B cell (primary cell): ENCODE measurements at regions not wholly inside any gene's neighbourhood (a gene's known extent, or its start where the extent isn't known, plus 50 kb on each side); places are given as distances from the start of the nearest gene placed in this dataset.

ENCODE experiments used
- ATAC-seq: fragments of 200-7000 bp; cut with Tn5 transposase; one replicate; pipeline ENCODE4 v1.10.0; 2021; ENCODE audit warnings: low read depth, mild to moderate bottlenecking, moderate number of reproducible peaks, moderate library complexity
- CTCF ChIA-PET: fragments of 350-600 bp; sonication (Branson Sonifier 250); formaldehyde crosslinking; loops from one replicate; lab custom pipeline; 2021; ENCODE audit warnings: antibody characterized with exemption, inconsistent platforms; lab: Charles Lee
- POLR2A ChIA-PET: fragments of 350-600 bp; sonication (Branson Sonifier 250); formaldehyde crosslinking; loops from one replicate; lab custom pipeline; 2021; ENCODE audit warnings: antibody characterized with exemption; lab: Charles Lee
- DNase-seq: peaks from one replicate; pipeline ENCODE4 v3.0.0; 2013
- H2AFZ ChIP-seq: 2 replicates; pipeline ENCODE4 v1.6.1; 2012; ENCODE audit warnings: mild to moderate bottlenecking, low read depth, low read length; ENCODE audit not compliant: insufficient read depth, poor library complexity, severe bottlenecking
- H3K27ac ChIP-seq, 2 donors: 1 replicate in 1 of 2; 2 replicates in 1 of 2; pipeline ENCODE4 v1.5.1; 2012 to 2013; ENCODE audit warnings: low read length in 2 of 2, mild to moderate bottlenecking in 2 of 2, moderate library complexity in 1 of 2
- H3K27me3 ChIP-seq, 4 experiments: fragments of 200-600 bp in 1 of 4; sonication (generic) in 1 of 4; replicated peaks in 1 of 4; 1 replicate in 2 of 4; 2 replicates in 2 of 4; pipeline versions ENCODE4 v1.6.1 to v1.7.0; 2013 to 2016; ENCODE audit warnings: low read length in 3 of 4, mild to moderate bottlenecking in 2 of 4, mixed read lengths in 1 of 4, moderate library complexity in 1 of 4; ENCODE audit not compliant: insufficient read depth in 4 of 4, control insufficient read depth in 3 of 4; ENCODE audit errors: control extremely low read depth in 1 of 4
- H3K36me3 ChIP-seq, 2 experiments: replicated peaks in 1 of 2; 1 replicate in 1 of 2; 2 replicates in 1 of 2; pipeline versions ENCODE4 v1.6.1 to v1.7.1; 2013; ENCODE audit warnings: low read length in 1 of 2; ENCODE audit not compliant: insufficient read depth in 2 of 2, control insufficient read depth in 1 of 2; ENCODE audit errors: control extremely low read depth in 1 of 2, extremely low read depth in 1 of 2
- H3K4me1 ChIP-seq, 2 donors: fragments of 200-600 bp in 1 of 2; sonication (generic) in 1 of 2; 1 replicate in 1 of 2; 2 replicates in 1 of 2; pipeline versions ENCODE4 v1.5.1 to v1.6.1; 2013 to 2017; ENCODE audit warnings: low read length in 2 of 2; ENCODE audit not compliant: control insufficient read depth in 2 of 2, insufficient read depth in 2 of 2
- H3K4me2 ChIP-seq: replicated peaks from 2 replicates; pipeline ENCODE3; 2012; ENCODE audit warnings: mild to moderate bottlenecking, low read depth, low read length; ENCODE audit not compliant: poor library complexity, severe bottlenecking
- H3K4me3 ChIP-seq, 5 experiments: fragments of 200-600 bp in 1 of 5; sonication (generic) in 1 of 5; 1 replicate in 3 of 5; 2 replicates in 2 of 5; pipeline versions ENCODE4 v1.5.1 to v1.7.0; 2011 to 2016; ENCODE audit warnings: low read length in 4 of 5, mild to moderate bottlenecking in 4 of 5, low read depth in 2 of 5, control low read depth in 1 of 5, moderate library complexity in 1 of 5; ENCODE audit not compliant: insufficient read depth in 1 of 5; ENCODE audit errors: control extremely low read depth in 1 of 5, extremely low read depth in 1 of 5
- H3K79me2 ChIP-seq: fragments of 200-600 bp; sonication (generic); one replicate; pipeline ENCODE4 v1.6.0; 2016; ENCODE audit warnings: low read length; ENCODE audit not compliant: control insufficient read depth, insufficient read depth
- H3K9ac ChIP-seq: fragments of 200-600 bp; sonication (generic); 2 replicates; pipeline ENCODE4 v1.6.1; 2017; ENCODE audit warnings: mild to moderate bottlenecking, low read length, moderate library complexity
- H3K9me3 ChIP-seq, 3 donors: one replicate each; pipeline versions ENCODE4 v1.6.1 to v1.7.1; 2013; ENCODE audit warnings: low read length in 2 of 3; ENCODE audit not compliant: control insufficient read depth in 2 of 3, insufficient read depth in 1 of 3; ENCODE audit errors: control extremely low read depth in 1 of 3
- H4K20me1 ChIP-seq: 2 replicates; pipeline ENCODE4 v1.6.0; 2012; ENCODE audit warnings: mild to moderate bottlenecking, low read length; ENCODE audit not compliant: insufficient read depth, control insufficient read depth, poor library complexity, severe bottlenecking
- H3K27ac Mint-ChIP-seq: one replicate; pipeline ENCODE4 v1.8.0; 2021; ENCODE audit warnings: mixed read lengths
- H3K27me3 Mint-ChIP-seq: one replicate; pipeline ENCODE4 v1.8.0; 2021; ENCODE audit warnings: mixed read lengths
- H3K4me1 Mint-ChIP-seq: one replicate; pipeline ENCODE4 v1.8.0; 2021; ENCODE audit warnings: mixed read lengths
- H3K4me3 Mint-ChIP-seq: one replicate; pipeline ENCODE4 v1.8.0; 2021; ENCODE audit warnings: mixed read lengths
- H3K9me3 Mint-ChIP-seq: one replicate; pipeline ENCODE4 v1.8.0; 2022; ENCODE audit warnings: mixed read lengths; ENCODE audit not compliant: insufficient read depth
- EZH2 ChIP-seq: IDR thresholded peaks from 2 replicates; pipeline ENCODE4 v1.6.1; 2012; ENCODE audit warnings: borderline replicate concordance, low read depth, mild to moderate bottlenecking, moderate library complexity, low read length; ENCODE audit not compliant: insufficient read depth, poor library complexity, severe bottlenecking
- WGBS: methylation state at CpG from one replicate; pipeline ENCODE4 v1.1.5; 2013; ENCODE audit warnings: missing lambda C conversion rate; ENCODE audit not compliant: insufficient coverage; 5-methylcytosine and 5-hydroxymethylcytosine counted together
- intact Hi-C: fragments of 100-400 bp; cut with micrococcal nuclease; formaldehyde crosslinking; loops from one replicate; pipeline ENCODE4 v1.10.0; 2022
- TF ChIP-seq, protein P1 (sequence below): fragments of 200-600 bp; IDR thresholded peaks from one replicate; pipeline ENCODE4 v1.8.0; 2022; ENCODE audit warnings: antibody characterized with exemption, mild to moderate bottlenecking

DNA sequence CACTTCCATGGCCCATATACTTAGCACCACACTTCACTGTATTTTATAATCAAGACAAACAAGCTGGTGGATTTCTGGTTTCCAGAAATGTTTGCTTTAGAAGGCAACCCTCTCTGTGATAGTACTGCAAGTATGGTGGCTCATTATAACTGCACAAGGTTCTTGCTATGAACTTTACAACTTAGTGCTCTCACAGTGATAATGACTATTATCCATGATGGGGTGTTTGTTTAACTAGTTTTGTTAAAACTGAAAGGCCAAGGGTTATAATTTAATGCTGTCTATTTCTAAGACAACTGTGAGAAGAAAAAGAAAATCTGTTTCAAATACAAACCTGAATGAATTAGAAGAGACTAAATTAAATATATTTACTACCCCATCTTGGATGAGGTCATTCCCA lies 903.2 kb downstream of the ADGRL2 start:
- no peaks in the 10 kb centered on the region for H3K79me2 ChIP-seq
- no peaks in the 10 kb centered on the region for H3K9me3 ChIP-seq
- CTCF ChIA-PET, result no interaction called here
- Mint-ChIP-seq H3K27ac (no peak overlapping the region), H3K4me1 (peaks cover 2% of the 10 kb centered on the region), H3K4me3 (no peak overlapping the region), H3K9me3 (no peaks in the 10 kb centered on the region), H3K27me3 (no peaks in the 10 kb centered on the region)
- ATAC-seq (no peak), DNase-seq (no peak)
- no peak overlapping the region for H2AFZ ChIP-seq
- no peak for TF ChIP-seq EZH2
- TF ChIP-seq, protein P1, sequence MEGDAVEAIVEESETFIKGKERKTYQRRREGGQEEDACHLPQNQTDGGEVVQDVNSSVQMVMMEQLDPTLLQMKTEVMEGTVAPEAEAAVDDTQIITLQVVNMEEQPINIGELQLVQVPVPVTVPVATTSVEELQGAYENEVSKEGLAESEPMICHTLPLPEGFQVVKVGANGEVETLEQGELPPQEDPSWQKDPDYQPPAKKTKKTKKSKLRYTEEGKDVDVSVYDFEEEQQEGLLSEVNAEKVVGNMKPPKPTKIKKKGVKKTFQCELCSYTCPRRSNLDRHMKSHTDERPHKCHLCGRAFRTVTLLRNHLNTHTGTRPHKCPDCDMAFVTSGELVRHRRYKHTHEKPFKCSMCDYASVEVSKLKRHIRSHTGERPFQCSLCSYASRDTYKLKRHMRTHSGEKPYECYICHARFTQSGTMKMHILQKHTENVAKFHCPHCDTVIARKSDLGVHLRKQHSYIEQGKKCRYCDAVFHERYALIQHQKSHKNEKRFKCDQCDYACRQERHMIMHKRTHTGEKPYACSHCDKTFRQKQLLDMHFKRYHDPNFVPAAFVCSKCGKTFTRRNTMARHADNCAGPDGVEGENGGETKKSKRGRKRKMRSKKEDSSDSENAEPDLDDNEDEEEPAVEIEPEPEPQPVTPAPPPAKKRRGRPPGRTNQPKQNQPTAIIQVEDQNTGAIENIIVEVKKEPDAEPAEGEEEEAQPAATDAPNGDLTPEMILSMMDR, result no peak
- no peak overlapping the region for H3K4me2 ChIP-seq
- POLR2A ChIA-PET, result no interaction called here
- intact Hi-C loops, result no loop called here
- H3K4me3 ChIP-seq, result no peak overlapping the region
- H3K4me1 ChIP-seq, result no peaks in the 10 kb centered on the region
- no peaks in the 10 kb centered on the region for H3K36me3 ChIP-seq
- H4K20me1 ChIP-seq, result no peaks in the 10 kb centered on the region
- no peak overlapping the region for H3K27ac ChIP-seq
- H3K27me3 ChIP-seq, result no peaks in the 10 kb centered on the region
- no peak overlapping the region for H3K9ac ChIP-seq

DNA sequence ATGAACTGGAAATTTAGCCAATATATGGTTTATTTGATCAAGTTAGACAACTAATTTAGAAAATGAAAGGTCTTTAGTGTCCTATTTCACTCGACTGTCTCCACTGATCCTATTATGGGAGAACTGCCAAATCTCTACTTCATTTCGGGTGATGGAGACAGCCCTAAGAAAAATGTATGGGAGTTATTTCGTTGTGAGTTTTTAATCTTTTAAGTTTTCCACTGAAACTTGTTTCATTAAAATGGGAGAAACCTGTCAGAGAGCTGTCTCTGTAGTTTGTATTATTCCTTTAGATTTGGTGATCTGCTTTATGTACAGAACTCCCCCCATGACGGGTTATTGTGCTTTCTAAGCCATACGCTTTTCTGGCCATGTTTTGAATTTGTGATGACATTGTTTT lies 899.7 kb downstream of the ADGRL2 start:
- no peaks in the 10 kb centered on the region for H3K9me3 ChIP-seq
- H3K4me1 ChIP-seq, result no peaks in the 10 kb centered on the region
- Mint-ChIP-seq H3K4me1 (peaks cover 2% of the 10 kb centered on the region), H3K9me3 (no peaks in the 10 kb centered on the region), H3K4me3 (no peak overlapping the region), H3K27ac (no peak overlapping the region), H3K27me3 (no peaks in the 10 kb centered on the region)
- H3K27ac ChIP-seq, result no peak overlapping the region
- H2AFZ ChIP-seq, result no peak overlapping the region
- no peaks in the 10 kb centered on the region for H3K79me2 ChIP-seq
- no peak overlapping the region for H3K4me3 ChIP-seq
- H3K4me2 ChIP-seq, result no peak overlapping the region
- CTCF ChIA-PET, result no interaction called here
- no peaks in the 10 kb centered on the region for H3K27me3 ChIP-seq
- POLR2A ChIA-PET, result no interaction called here
- DNase-seq, result no peak
- no peaks in the 10 kb centered on the region for H3K36me3 ChIP-seq
- no CpG with 5 or more reads among the region's 5 CpGs for WGBS
- intact Hi-C loops, result no loop called here
- no peak for ATAC-seq
- TF ChIP-seq, protein P1, result no peak
- TF ChIP-seq EZH2, result no peak
- H3K9ac ChIP-seq, result no peak overlapping the region
- H4K20me1 ChIP-seq, result no peaks in the 10 kb centered on the region
